Bronchial epithelial cell (primary cell): ENCODE measurements at regions not wholly inside any gene's neighbourhood (a gene's known extent, or its start where the extent isn't known, plus 50 kb on each side); places are given as distances from the start of the nearest gene placed in this dataset.
"Not testable (repeated sequence)": the region's sequence is repeated elsewhere in the genome, so short reads cannot be mapped to it uniquely, and the experiment has no call there.

Source experiments
- DNase-seq: peaks from one replicate; pipeline ENCODE4 v3.0.0-alpha.2; 2010; ENCODE audit warnings: low read depth
- FAIRE-seq: peaks from 2 replicates; lab custom pipeline; 2011; peaks lifted over from hg19 to GRCh38; lab: Jason Lieb, UNC
- H3K27me3 ChIP-seq: 2 replicates; pipeline ENCODE4 v1.5.1; 2011; ENCODE audit warnings: low read length; ENCODE audit not compliant: control insufficient read depth, insufficient read depth
- H3K36me3 ChIP-seq: 2 replicates; pipeline ENCODE4 v1.5.1; 2011; ENCODE audit warnings: low read length; ENCODE audit not compliant: control insufficient read depth, insufficient read depth
- H3K4me3 ChIP-seq: 2 replicates; pipeline ENCODE4 v1.5.1; 2011; ENCODE audit warnings: mild to moderate bottlenecking, low read depth, low read length, control low read depth
- TF ChIP-seq, protein P1 (sequence below): IDR thresholded peaks from 2 replicates; pipeline ENCODE4 v1.5.1; 2011; ENCODE audit warnings: mild to moderate bottlenecking, moderate library complexity, low read length, control low read depth, inconsistent platforms; ENCODE audit not compliant: insufficient read depth, severe bottlenecking

DNA sequence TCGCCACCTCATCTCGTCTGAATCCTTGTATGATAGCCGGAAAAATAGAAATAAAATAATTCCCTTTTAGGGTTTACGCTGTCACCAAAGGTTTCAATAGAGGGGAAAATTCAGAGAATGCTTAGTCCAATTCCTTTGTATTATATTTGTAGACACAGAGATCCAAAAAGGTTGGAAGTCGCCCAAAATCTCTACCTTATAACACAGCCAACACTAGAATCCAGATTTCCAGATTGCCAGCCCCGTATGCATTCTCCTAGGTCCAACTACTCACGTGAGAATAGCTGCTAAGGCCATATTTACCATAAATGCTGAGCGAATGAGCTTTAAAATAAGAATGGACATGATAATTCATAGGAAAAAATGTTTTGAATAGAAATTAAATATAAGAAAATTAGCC lies 124.5 kb downstream of the KCNK1 start:
- DNase-seq (no peak), FAIRE-seq (no peak)
- Histone ChIP-seq H3K27me3 (no peaks in the 10 kb centered on the region), H3K4me3 (no peak overlapping the region), H3K36me3 (no peaks in the 10 kb centered on the region)
- TF ChIP-seq, protein P1, sequence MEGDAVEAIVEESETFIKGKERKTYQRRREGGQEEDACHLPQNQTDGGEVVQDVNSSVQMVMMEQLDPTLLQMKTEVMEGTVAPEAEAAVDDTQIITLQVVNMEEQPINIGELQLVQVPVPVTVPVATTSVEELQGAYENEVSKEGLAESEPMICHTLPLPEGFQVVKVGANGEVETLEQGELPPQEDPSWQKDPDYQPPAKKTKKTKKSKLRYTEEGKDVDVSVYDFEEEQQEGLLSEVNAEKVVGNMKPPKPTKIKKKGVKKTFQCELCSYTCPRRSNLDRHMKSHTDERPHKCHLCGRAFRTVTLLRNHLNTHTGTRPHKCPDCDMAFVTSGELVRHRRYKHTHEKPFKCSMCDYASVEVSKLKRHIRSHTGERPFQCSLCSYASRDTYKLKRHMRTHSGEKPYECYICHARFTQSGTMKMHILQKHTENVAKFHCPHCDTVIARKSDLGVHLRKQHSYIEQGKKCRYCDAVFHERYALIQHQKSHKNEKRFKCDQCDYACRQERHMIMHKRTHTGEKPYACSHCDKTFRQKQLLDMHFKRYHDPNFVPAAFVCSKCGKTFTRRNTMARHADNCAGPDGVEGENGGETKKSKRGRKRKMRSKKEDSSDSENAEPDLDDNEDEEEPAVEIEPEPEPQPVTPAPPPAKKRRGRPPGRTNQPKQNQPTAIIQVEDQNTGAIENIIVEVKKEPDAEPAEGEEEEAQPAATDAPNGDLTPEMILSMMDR = no peak

DNA sequence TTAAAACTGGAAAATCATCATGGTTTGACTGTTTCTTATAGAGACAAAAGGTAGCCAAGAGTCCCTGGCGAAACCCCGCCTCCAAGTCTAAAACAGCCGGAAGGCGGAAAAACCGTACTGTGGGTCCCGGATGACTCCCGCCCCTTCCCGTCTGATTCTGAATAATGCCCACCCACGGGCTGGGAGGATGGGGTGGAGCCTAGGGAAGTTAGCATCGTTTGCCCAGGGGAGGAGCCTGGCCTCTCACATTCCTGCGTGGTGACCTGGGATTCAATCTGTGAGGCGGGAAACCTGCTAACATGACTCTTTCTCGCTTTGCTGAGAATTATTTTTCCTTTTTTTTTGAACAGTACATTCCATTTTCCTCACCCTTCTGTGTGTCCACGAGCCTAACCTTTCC lies 124.9 kb downstream of the KCNK1 start:
- H3K27me3 ChIP-seq = no peaks in the 10 kb centered on the region
- H3K4me3 ChIP-seq = no peak overlapping the region
- FAIRE-seq (no peak), DNase-seq (no peak)
- no peaks in the 10 kb centered on the region for H3K36me3 ChIP-seq
- TF ChIP-seq, protein P1 = no peak

DNA sequence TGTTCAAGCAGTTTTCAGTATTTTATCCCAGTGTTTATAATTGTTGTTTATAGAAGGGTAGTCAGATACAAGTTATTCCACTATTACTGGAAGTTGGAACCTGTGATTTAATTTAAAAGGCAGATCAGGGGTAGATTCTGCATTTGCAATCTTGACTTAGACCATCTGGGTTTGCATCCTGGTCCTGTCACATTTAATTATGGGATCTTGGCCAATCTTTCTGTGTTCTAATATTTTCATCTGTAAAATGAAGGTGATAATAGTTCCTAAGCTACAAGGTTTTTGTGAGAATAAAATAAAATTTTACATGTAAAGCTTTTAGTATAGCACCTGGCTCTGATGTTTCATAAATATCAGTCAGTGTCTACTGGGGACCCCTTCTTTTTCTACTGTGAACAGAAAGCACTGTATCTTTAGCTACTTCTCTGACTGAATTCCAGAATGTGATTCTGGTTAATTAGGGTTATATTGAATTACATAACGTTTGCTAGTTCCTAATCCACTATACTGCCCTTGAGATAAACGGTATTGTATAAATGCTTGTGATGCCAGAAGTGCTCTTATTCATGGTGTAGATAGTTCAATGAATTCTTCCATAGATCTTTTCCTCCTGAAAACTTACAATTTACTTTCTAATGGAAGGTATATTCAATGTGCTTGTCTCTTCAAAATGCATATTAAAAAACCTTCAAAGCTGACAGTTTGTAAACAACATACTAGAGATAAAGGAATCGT lies 131.0 kb downstream of the KCNK1 start:
- no peaks in the 10 kb centered on the region for H3K27me3 ChIP-seq
- H3K36me3 ChIP-seq = no peaks in the 10 kb centered on the region
- TF ChIP-seq, protein P1 = no peak
- FAIRE-seq = no peak
- H3K4me3 ChIP-seq = no peak overlapping the region
- DNase-seq = no peak

DNA sequence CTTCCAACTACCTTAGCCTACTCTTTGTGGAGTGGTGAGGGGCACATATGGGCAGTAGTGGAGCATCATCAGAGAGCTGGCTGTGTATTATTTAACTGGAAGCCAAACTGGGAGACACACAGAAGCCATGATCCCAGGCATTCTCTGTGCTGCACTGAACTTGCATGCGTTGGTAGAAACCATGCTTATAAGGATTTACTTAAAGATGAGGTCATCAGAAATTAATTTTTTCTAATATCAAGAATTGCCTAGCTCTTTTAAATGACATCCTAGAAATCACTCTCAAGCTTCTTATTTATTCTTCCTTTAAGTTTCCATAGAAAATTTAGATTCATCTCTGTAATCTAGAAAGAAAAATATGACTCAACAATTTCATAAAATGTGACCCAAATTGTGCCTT lies 136.2 kb downstream of the KCNK1 start:
- FAIRE-seq (no peak), DNase-seq (no peak)
- Histone ChIP-seq H3K36me3 (no peaks in the 10 kb centered on the region), H3K27me3 (no peaks in the 10 kb centered on the region), H3K4me3 (no peak overlapping the region)
- TF ChIP-seq, protein P1 = no peak

DNA sequence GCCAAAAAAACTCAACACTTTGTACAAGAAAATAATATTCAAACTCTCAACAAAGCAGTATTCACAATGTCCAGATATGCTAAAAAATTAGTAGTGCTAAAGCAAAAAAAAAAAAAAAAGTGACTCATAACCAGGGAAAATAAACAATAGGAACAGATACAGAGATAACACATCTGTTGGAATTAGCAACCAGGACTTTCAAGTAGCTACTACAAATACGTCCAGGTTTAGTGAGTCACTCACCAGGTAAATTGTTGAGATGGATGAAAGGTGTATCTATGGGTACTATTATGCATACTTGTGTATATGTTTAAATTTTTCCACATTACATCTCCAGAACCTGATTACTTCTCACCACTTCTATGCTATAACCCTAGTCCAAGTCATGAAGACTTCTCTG lies 144.8 kb upstream of the SLC35F3 start:
- DNase-seq (peak; percentile 44), FAIRE-seq (no peak)
- Histone ChIP-seq H3K27me3 (no peaks in the 10 kb centered on the region), H3K4me3 (no peak overlapping the region), H3K36me3 (no peaks in the 10 kb centered on the region)
- TF ChIP-seq, protein P1 = no peak

DNA sequence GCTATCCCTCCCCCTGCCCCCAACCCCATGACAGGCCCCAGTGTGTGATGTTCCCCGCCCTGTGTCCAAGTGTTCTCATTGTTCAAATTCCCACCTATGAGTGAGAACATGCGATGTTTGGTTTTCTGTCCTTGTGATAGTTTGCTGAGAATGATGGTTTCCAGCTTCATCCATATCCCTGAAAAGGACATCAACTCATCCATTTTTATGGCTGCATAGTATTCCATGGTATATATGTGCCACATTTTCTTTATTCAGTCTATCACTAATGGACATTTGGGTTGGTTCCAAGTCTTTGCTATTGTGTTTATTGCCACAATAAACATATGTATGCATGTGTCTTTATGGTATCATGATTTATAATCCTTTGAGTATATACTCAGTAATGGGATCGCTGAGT lies 140.2 kb upstream of the SLC35F3 start:
- not testable (repeated sequence) for H3K27me3 ChIP-seq, FAIRE-seq, DNase-seq, H3K4me3 ChIP-seq, H3K36me3 ChIP-seq
